Jurkat, Clone E6-1 (cell line): ENCODE measurements at regions not wholly inside any gene's neighbourhood (a gene's known extent, or its start where the extent isn't known, plus 50 kb on each side); places are given as distances from the start of the nearest gene placed in this dataset.

Experiments
- DNase-seq: peaks from one replicate; pipeline ENCODE4 v3.0.0-alpha.2; 2011; ENCODE audit warnings: low read depth, low spot score
- H3K4me3 ChIP-seq: 2 replicates; pipeline ENCODE4 v1.5.1; 2011; ENCODE audit warnings: mild to moderate bottlenecking, low read length, control low read depth, moderate library complexity

DNA sequence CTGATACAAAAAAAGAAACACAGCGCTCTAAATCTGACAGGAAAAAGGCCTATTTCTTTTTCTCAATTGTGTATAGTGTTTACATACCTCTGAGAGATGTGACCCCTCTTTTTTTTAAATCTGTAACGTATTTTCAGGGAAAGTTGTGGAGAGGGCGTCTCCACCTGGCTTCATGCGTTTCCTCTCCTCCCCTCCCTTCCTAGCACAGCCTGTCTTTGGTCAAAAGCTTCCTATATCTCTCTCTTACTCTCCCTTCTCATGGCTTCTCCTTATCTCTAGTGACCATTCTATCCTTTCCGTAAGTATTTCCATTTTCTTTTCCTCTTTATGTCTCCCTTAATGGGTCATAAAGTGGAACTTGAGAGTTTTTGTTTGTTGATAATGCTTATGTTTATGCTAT is 458.9 kb downstream of the HACE1 start:
- H3K4me3 ChIP-seq: no peak overlapping the region
- no peak for DNase-seq

DNA sequence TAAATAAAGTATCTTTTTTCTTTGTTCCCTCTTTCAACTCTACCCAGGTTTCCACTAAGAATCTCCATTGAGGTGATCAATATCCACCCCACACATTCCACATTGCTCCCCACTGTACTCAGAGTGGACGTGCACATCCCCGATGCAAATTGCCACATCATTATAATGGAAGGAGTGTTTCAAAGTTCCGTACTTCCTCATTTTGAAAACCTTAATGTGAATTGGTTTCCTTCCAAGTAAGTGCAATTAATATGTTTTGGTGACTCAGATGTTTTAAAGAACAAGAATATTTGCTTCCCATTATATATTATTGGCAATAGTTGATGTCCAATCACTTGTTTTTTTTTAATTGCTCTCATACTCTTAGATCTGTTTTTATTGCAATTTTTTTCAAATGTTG is 463.6 kb downstream of the HACE1 start:
- H3K4me3 ChIP-seq: no peak overlapping the region
- DNase-seq: no peak

DNA sequence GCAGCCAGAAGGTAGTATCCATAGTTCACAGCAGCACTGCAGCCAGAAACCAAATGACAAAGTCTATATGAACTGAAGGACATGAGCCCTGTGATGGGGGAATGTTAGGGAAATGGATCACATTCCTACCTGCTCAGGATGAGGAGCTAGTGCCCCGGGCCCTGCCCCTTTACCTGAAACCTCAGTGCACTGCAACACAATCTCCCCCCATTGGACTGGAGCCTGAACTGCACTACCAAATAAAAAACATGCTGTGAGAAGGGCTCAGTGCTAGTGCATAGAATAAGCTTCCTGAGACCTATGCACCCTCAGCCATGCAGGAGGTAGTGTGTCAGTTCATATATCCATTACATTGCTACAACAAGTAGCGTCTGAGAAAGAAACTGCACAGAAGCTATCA is 477.8 kb downstream of the HACE1 start:
- no peak overlapping the region for H3K4me3 ChIP-seq
- no peak for DNase-seq

DNA sequence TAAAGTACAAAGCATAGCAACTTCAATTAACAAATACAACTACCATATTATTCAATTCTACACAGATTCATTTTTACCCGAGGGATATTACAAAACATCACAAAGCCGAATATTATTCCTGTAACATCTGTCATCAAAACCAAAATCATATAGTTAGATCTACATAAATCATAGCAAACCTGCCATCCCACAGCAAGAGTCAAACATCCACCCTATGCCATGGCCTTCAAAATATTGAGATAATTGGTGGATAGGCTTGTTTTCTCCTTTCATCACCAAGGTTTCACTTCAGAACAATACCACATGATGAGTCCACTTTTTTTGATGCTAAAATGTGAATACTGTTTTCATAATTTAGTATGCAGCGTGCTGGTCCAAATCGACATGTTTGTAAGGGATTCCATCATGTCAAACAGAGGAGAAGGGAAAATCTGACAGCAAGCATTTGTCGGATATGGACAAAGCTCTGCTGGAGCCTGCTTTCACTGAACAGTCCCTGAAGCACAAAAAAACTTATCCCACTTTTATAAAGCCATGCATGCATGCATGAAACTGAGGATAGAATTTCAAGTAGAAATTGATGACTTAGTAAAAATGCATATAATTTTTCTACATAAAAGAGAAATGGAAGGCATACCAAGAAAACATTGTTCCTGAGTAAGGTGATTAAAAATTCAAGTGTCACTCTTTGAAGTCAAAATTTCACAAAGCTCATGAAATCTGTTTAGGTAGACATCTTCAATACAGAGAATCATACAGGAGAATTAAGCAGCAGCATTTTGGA is 494.1 kb downstream of the HACE1 start:
- H3K4me3 ChIP-seq: no peak overlapping the region
- DNase-seq: no peak

DNA sequence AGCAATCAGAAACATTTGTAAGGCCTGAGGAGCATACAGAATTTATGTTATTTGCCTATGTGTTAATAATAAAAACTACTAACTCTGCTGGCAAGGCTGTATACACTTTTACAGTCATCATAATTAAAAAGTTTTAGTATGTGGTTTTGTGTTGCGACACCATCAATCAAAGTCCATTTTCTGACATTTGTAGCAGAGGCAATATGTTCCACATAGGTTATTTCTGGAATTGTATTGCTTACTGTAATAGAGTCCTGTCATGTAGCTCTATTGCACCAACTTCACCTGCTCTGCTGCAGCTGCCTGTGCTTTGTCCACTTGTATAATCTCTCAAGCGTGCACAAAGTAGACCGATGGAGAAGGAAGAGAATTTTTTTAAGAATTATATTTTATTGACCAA is 501.8 kb downstream of the HACE1 start:
- no peak for DNase-seq
- no peak overlapping the region for H3K4me3 ChIP-seq

DNA sequence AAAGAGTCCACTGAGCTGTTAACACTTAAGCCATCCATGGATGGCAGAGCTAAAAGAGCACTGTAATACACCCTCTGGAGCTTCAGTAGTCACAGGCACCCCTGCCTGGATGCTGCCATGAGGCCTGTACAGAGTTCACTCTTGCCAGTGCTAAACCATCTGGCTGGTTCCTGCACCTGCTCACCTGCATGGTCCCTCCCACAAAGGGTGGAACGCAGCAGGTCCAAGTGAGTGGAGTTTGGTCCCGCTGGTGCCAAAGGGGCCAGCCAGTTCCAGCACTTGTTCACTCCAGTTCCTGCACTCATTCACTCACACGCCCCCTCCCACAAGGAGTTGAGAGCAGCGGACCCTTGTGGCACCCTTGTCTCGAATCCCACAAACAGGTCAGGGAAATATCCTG is 503.5 kb downstream of the HACE1 start:
- no peak for DNase-seq
- H3K4me3 ChIP-seq: no peak overlapping the region

DNA sequence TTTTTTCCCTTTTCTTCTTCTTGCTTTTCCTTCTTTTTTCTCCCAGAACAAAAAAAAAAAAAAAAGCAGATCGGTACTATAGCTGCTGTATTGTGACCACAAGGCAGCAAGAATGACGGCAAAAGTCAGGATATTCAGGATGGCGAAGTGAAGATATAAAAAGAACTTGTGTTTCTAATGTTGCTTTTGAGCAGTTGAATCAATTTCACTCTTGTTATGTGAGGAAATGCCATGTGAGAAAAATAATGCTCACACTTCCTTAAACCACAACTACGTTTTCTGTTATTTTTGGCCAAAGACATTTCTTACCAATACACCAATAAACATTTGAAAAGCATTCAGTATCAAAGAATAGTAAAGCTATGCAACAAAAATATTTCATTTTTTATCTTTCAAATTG is 510.5 kb downstream of the HACE1 start:
- no peak overlapping the region for H3K4me3 ChIP-seq
- no peak for DNase-seq

DNA sequence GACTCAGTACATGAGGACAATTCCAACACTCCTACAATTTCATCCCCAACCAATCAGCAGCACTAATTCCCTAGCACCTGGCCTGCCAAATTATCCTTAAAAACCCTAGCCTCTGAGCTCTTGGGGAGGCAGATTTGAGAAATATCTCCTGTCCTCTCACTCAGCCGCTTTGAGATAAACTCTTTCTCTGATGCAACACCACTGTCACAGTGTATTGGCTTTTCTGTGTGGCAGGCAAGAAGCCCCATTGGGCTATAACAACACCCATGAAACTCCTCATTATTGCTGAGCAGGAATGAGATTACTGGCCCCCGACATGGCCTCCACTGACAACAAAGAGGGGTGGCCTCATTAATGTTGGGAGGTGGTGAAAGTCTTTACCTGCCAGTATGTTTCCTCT is 515.5 kb downstream of the HACE1 start:
- no peak for DNase-seq
- H3K4me3 ChIP-seq: no peak overlapping the region

DNA sequence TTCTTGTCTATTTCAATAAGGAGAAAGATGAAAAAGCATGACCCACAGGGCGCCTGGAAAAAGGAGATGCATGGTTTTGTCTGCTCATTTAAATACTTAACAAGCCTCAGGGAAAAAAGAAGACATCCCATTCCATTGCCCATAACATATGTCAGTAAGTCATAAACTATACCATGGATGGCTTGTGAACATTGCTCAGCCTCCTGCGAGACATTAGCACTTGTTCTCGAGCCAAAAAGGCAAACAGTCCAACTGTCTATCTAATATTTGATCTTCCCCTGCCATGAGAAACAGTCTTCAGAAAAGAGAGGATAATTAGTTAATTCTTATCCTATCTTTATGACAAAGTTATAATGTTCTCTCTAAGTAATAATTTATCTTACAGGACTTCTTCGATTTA is 527.4 kb downstream of the HACE1 start:
- no peak for DNase-seq
- H3K4me3 ChIP-seq: no peak overlapping the region

DNA sequence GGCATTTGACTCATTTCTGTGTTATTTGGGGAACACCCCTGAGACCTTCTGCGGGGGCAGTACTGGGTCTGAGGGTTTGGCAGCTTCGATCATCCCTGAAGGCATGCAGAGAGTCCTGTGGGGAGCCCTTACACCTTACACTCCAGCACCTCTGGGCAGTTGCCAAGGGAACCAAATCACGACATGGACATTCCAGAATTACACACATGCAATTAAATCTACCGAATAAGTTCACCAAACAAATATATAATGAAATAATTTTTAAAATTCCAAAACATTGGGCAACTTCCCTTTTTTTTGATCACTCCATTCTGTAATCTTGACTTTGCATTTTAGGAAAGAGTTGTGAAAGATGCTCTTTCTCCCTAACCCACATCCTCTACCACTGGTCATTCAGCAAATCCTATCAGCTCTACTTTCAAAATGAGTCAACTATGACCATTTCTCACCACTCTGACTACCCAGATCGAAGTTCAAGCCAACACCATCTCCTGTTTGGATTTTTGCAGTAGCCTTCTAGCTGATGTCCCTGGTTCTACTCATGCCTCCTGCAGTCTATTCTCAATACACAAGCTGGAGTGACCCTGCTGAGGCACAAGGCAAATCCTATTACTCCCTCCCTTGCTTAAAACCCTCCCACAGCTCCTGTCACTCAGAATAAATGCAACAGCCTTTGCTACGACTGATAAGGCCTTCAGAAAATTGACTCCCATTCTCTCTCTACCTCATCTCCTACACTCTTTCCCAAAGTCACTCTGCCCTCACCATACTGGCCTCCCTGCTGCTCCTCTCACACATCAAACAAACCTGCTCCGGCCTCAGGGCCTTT is 533.3 kb downstream of the HACE1 start:
- no peak for DNase-seq
- H3K4me3 ChIP-seq: no peak overlapping the region

DNA sequence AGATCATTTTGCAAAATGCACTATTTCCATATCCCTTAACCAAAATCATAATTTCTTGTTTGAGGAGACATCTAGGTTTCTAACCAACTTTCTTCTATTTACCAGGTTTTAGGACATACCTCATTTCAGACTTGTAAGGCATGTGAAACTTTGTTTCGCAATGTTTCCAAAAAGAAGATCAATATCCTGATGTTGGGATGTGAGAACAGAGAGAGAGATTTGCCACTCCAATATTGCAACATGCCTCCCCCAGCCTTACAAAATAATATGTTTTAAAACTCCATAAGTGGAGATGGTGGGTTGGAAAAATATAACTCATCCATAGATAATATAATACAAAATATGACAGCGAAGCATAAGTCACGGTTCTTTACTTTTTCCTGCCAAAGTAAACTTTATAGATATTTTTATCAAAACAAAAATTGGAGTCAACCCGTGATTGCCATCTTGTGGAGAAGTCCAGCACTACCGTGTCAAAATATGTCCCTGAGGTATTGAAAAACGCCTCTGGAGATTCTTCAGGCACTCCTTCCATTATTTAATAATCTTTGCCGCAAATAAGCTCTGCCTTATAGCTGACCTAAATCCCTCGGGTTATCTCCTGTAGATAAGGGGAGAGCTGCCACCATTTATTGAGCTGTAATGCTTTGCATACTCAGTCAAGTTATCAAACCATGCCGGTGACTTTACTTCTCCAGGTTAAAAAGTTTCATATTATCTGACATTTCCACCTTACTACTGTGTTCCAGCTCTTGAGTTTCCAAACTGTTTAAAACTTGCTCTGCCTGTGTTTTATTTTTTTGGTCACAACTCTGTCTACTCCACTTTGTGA is 534.2 kb downstream of the HACE1 start:
- DNase-seq: no peak
- H3K4me3 ChIP-seq: no peak overlapping the region

DNA sequence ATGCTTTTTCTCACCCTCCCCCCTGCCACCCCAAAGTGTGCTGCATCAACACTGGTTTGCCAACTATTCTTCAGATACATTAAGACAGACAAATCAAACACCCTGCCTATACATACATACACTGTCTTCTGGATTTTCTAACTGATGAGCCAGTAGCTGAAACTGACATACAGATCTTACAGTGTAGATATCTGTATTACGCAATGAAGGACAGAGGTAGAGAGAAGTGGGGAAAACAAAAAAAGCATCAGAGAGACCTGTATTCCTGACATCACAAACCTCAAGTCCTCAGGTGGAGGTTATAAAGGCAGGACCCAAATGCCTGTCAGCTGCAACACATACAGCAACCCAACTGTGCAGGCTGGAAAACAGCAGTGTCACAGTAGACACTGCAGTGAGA is 535.4 kb downstream of the HACE1 start:
- DNase-seq: no peak
- no peak overlapping the region for H3K4me3 ChIP-seq

DNA sequence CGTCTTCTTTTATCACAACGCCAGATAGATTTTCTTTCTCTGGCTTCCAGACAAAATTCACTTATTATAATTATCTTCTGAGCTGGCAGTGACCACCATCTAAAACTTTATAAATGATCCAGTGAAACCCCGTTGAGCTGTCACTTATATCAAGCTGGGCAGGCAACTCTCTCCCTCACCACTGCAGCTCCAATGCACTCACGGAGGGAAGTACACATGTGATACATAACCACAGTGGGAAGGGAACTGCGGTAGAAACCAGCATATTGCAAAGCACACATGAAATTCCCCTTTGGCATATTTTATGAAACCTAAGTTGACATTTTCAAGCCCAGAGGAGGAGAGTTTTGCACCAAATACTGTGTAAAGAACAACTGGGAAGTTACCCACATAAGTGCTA is 536.9 kb downstream of the HACE1 start:
- no peak for DNase-seq
- no peak overlapping the region for H3K4me3 ChIP-seq

DNA sequence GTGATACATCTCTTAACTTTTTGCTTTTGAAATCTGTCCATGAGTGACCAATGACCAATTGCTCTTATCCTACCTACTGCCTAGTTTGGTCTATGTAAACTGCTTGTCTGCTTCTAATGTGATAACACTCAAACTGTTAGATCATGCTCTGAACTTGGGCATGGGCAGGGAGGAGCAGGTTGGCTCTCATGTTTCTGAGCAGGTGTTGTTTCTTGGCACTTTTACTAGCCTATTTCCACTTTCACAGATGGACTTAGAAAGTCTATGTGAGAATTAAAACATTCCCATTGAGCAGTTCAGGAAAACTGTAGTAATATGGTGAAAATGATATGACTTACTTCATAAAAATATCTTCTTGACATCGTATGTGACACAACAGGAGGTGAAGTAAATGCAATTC is 538.4 kb downstream of the HACE1 start:
- no peak for DNase-seq

DNA sequence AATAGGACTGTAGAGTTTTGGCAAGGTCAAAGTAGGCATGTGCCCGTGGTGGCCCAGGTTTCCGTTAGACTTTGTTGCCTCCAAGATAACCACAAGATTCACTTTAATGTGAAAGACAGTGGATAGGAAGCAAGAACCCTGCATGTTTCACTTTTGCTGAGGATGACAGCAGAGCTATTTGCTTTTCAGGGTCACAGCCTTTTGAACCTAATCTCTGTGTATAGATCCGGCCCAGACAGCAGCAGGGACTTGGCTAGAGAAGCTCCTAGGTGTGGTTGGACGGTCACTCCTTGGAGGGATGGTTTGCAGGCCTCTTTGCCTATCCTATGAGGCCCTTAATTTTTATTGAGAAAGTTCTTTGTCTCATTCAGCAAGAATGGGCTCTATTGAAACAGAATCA is 538.8 kb downstream of the HACE1 start:
- H3K4me3 ChIP-seq: no peak overlapping the region
- DNase-seq: no peak

More for the DNA sequence above, 538.4 kb downstream of the HACE1 start:
- no peak overlapping the region for H3K4me3 ChIP-seq

DNA sequence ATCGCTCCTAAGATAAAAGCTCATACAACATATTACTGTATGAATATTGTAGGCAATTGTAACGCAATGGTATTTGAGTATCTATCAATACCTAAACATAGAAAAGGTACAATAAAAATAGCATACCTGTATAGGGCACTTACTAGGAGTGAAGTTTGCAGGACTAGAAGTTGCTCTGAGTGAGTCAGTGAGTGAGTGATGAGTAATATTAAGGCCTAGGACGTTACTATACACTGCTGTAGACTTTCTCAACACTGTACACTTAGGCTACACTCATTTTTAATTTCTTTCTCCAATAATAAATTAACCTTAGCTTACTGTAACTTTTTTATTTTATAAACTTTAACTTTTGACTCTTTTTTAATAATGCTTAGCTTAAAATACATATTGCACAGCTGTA is 546.9 kb downstream of the HACE1 start:
- no peak overlapping the region for H3K4me3 ChIP-seq
- no peak for DNase-seq

DNA sequence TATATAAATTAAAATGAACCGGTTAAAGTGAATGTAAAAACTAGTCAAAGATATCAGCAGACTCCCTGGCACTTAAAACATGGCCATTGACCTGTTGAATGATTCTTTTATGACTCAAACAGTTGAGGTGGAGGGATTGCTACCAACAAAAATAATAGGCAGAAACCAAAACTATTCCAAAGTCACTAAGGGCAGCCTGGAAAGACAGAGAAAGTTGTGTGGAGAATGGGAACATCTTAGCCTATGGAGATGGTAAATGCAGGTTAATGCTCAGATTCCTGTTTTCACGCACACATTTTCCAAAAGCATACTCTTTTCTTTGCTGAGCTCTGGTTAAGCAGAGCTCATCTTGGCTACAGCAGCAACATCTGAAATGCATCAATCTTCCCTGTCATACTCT is 553.5 kb downstream of the HACE1 start:
- no peak overlapping the region for H3K4me3 ChIP-seq
- DNase-seq: no peak

DNA sequence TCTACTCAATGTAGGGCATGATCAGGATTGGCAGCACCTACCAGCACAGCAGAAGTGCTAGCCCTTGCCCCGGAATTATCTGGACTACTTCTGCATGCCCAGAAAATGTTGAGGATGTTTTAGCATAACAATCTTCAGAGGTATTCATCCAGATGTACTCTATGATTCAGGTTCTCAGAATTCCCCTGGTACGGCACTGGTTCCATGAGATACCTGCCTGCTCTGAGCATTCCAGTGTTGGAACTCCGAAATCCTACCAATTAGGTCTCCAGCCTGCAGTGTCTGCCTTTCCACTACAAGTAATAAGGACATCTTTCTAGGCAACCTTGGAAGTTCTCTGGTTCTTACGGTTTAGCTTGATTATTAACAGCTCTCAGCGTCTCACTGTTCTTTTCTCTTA is 554.5 kb downstream of the HACE1 start:
- no peak for DNase-seq
- H3K4me3 ChIP-seq: no peak overlapping the region

DNA sequence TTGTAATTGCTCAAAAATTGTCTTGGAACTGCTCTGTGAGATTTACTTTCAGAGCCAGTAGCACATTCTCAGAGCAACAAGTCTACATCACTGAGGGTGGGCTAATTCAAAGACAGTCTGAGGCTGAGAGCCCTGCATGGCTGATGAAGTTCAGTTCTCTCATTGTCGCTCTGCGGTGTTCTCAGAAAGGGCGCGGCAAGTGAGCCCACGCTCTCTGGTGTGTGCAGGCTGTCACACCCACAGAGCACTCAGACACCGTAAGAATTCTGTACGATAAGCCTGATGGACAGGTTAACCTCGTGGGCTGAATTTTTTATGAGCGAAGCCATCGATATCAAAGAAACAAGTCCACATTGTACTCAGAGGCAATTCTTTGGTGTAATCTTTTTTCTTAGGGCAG is 557.8 kb downstream of the HACE1 start:
- H3K4me3 ChIP-seq: no peak overlapping the region
- no peak for DNase-seq

DNA sequence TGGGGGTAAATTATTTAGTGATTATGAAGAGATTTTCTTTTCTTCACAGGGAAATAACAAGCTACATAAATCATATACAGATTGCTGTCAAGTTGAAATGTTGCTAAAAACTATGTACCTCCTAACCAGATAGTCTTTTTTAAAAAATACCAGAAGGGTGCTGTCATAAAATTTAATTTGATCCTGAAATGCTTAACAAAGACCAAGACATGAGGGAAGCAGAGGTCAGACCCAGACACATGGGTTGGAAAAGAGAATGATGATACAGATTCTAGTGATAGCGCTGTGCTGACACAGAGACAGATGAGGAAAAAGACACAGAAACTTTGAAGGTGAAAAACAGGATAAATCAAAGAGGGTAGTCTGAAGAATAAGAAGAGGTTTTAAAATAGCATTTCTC is 573.1 kb downstream of the HACE1 start:
- no peak overlapping the region for H3K4me3 ChIP-seq
- DNase-seq: no peak
